MM.1S (cell line): ENCODE measurements at regions not wholly inside any gene's neighbourhood (a gene's known extent, or its start where the extent isn't known, plus 50 kb on each side); places are given as distances from the start of the nearest gene placed in this dataset.

Experiments
- DNase-seq: peaks from one replicate; pipeline ENCODE4 v3.0.0-alpha.2; 2015
- H2AFZ ChIP-seq: fragments of 300-600 bp; sonication (generic); 2 replicates; pipeline ENCODE4 v1.6.0; 2016; ENCODE audit warnings: antibody characterized with exemption, low read length
- H3F3A ChIP-seq: fragments of 300-600 bp; sonication (generic); 2 replicates; pipeline ENCODE4 v1.6.1; 2016; ENCODE audit warnings: mild to moderate bottlenecking, antibody characterized with exemption, low read length, moderate library complexity, mixed read lengths; ENCODE audit not compliant: insufficient read depth
- H3K27ac ChIP-seq: fragments of 300-600 bp; sonication (generic); 2 replicates; pipeline ENCODE4 v1.5.1; 2016; ENCODE audit warnings: mild to moderate bottlenecking, low read length
- H3K27me3 ChIP-seq: fragments of 300-600 bp; sonication (generic); replicated peaks from 2 replicates; pipeline ENCODE4 v1.6.0; 2016; ENCODE audit warnings: low read length; ENCODE audit not compliant: insufficient read depth
- H3K36me3 ChIP-seq: fragments of 300-600 bp; sonication (generic); replicated peaks from 2 replicates; pipeline ENCODE4 v1.6.1; 2016; ENCODE audit warnings: mild to moderate bottlenecking, low read length, mixed read lengths; ENCODE audit not compliant: insufficient read depth
- H3K4me1 ChIP-seq: fragments of 300-600 bp; sonication (generic); 2 replicates; pipeline ENCODE4 v1.6.1; 2016; ENCODE audit warnings: low read length, mixed read lengths
- H3K4me2 ChIP-seq: fragments of 300-600 bp; sonication (generic); 2 replicates; pipeline ENCODE4 v1.6.0; 2016; ENCODE audit warnings: low read depth, low read length
- H3K4me3 ChIP-seq: fragments of 300-600 bp; sonication (generic); 2 replicates; pipeline ENCODE4 v1.5.1; 2016; ENCODE audit warnings: low read length, mixed read lengths
- H3K79me2 ChIP-seq: fragments of 300-600 bp; sonication (generic); 2 replicates; pipeline ENCODE4 v1.6.1; 2016; ENCODE audit warnings: mixed run types, low read length, mixed read lengths
- H3K9ac ChIP-seq: fragments of 300-600 bp; sonication (generic); 2 replicates; pipeline ENCODE4 v1.6.1; 2016; ENCODE audit warnings: low read length, mixed read lengths
- H3K9me2 ChIP-seq: fragments of 300-600 bp; sonication (generic); replicated peaks from 2 replicates; pipeline ENCODE4 v1.6.1; 2016; ENCODE audit warnings: mild to moderate bottlenecking, low read length, mixed read lengths; ENCODE audit not compliant: insufficient read depth
- H3K9me3 ChIP-seq: fragments of 300-600 bp; sonication (generic); replicated peaks from 2 replicates; pipeline ENCODE4 v1.6.1; 2016; ENCODE audit warnings: mild to moderate bottlenecking, low read length, mixed read lengths; ENCODE audit not compliant: insufficient read depth
- H4K20me1 ChIP-seq: fragments of 300-600 bp; sonication (generic); 2 replicates; pipeline ENCODE4 v1.6.1; 2016; ENCODE audit warnings: mild to moderate bottlenecking, low read length, moderate library complexity, mixed read lengths; ENCODE audit not compliant: insufficient read depth
- CTCF ChIP-seq: fragments of 300-600 bp; sonication (generic); IDR thresholded peaks from 2 replicates; pipeline ENCODE4 v1.5.1; 2016; ENCODE audit warnings: antibody characterized with exemption, low read length, mixed read lengths
- EZH2 ChIP-seq: fragments of 300-600 bp; sonication (generic); optimal IDR thresholded peaks from 2 replicates; pipeline ENCODE3; 2017; ENCODE audit warnings: low read depth, mild to moderate bottlenecking, antibody characterized with exemption, low read length, mixed read lengths
- EZH2phosphoT487 ChIP-seq: fragments of 300-600 bp; sonication (generic); IDR thresholded peaks from 2 replicates; pipeline ENCODE4 v1.6.1; 2018; ENCODE audit warnings: antibody characterized with exemption, low read length

- H3K27me3 ChIP-seq, result no peaks in the 10 kb centered on the region
- H3K9me3 ChIP-seq, result no peaks in the 10 kb centered on the region
- no peaks in the 10 kb centered on the region for H3K36me3 ChIP-seq
- H3F3A ChIP-seq, result no peaks in the 10 kb centered on the region
- no peaks in the 10 kb centered on the region for H3K9me2 ChIP-seq
- H4K20me1 ChIP-seq, result no peaks in the 10 kb centered on the region
- H3K79me2 ChIP-seq, result no peaks in the 10 kb centered on the region
- TF ChIP-seq CTCF (no peak), EZH2 (no peak), EZH2phosphoT487 (no peak)
- DNase-seq, result no peak
- H3K9ac ChIP-seq, result no peak overlapping the region
- no peak overlapping the region for H3K27ac ChIP-seq
- H3K4me3 ChIP-seq, result no peak overlapping the region
- H2AFZ ChIP-seq, result no peak overlapping the region
- no peak overlapping the region for H3K4me2 ChIP-seq
- H3K4me1 ChIP-seq, result no peaks in the 10 kb centered on the region
Observed at GRCh38 chr7:18305866-18306265, 189.7 kb upstream of the HDAC9 start.

GRCh38 chr7:18306696-18307095 lies 188.9 kb upstream of the HDAC9 start:
- Histone ChIP-seq H3K9me3 (no peaks in the 10 kb centered on the region), H2AFZ (no peak overlapping the region), H3K27ac (no peak overlapping the region), H3K9me2 (no peaks in the 10 kb centered on the region), H3K9ac (no peak overlapping the region), H3K4me3 (no peak overlapping the region), H3K36me3 (no peaks in the 10 kb centered on the region), H4K20me1 (no peaks in the 10 kb centered on the region), H3K79me2 (no peaks in the 10 kb centered on the region), H3F3A (no peaks in the 10 kb centered on the region), H3K4me1 (no peaks in the 10 kb centered on the region), H3K4me2 (no peak overlapping the region), H3K27me3 (no peaks in the 10 kb centered on the region)
- TF ChIP-seq CTCF, result no peak
- no peak for TF ChIP-seq EZH2
- no peak for TF ChIP-seq EZH2phosphoT487
- DNase-seq, result no peak

GRCh38 chr7:18308938-18309337 lies 186.6 kb upstream of the HDAC9 start:
- no peak overlapping the region for H3K27ac ChIP-seq
- no peak overlapping the region for H3K4me2 ChIP-seq
- no peaks in the 10 kb centered on the region for H3K79me2 ChIP-seq
- H3K36me3 ChIP-seq, result no peaks in the 10 kb centered on the region
- H3K4me3 ChIP-seq, result no peak overlapping the region
- no peaks in the 10 kb centered on the region for H3K27me3 ChIP-seq
- no peaks in the 10 kb centered on the region for H4K20me1 ChIP-seq
- TF ChIP-seq EZH2, result no peak
- TF ChIP-seq CTCF, result no peak
- no peak for TF ChIP-seq EZH2phosphoT487
- no peak overlapping the region for H2AFZ ChIP-seq
- H3K9ac ChIP-seq, result no peak overlapping the region
- no peaks in the 10 kb centered on the region for H3F3A ChIP-seq
- no peaks in the 10 kb centered on the region for H3K9me2 ChIP-seq
- H3K4me1 ChIP-seq, result peaks cover 10% of the 10 kb centered on the region
- DNase-seq, result no peak
- H3K9me3 ChIP-seq, result no peaks in the 10 kb centered on the region

GRCh38 chr7:18312482-18312881 lies 183.1 kb upstream of the HDAC9 start:
- Histone ChIP-seq H3K36me3 (no peaks in the 10 kb centered on the region), H3K4me3 (no peak overlapping the region), H3K79me2 (no peaks in the 10 kb centered on the region), H3K27ac (no peak overlapping the region), H3K27me3 (no peaks in the 10 kb centered on the region), H3K9me3 (no peaks in the 10 kb centered on the region), H2AFZ (no peak overlapping the region), H3K9ac (no peak overlapping the region), H4K20me1 (no peaks in the 10 kb centered on the region), H3K4me2 (peak overlapping the region; percentile 11; the same call in 1 of the 2 replicates), H3F3A (no peaks in the 10 kb centered on the region), H3K9me2 (no peaks in the 10 kb centered on the region), H3K4me1 (peaks cover 10% of the 10 kb centered on the region)
- peak; percentile 21 for DNase-seq
- TF ChIP-seq CTCF (no peak), EZH2phosphoT487 (no peak), EZH2 (no peak)
